ENCODE measurements at regions not wholly inside any gene's neighbourhood (a gene's known extent, or its start where the extent isn't known, plus 50 kb on each side); places are given as distances from the start of the nearest gene placed in this dataset.
A peak's percentile ranks its signal among the peaks of the same experiment; 100 is the strongest.
"Not testable (repeated sequence)": the region's sequence is repeated elsewhere in the genome, so short reads cannot be mapped to it uniquely, and the experiment has no call there.

DNA sequence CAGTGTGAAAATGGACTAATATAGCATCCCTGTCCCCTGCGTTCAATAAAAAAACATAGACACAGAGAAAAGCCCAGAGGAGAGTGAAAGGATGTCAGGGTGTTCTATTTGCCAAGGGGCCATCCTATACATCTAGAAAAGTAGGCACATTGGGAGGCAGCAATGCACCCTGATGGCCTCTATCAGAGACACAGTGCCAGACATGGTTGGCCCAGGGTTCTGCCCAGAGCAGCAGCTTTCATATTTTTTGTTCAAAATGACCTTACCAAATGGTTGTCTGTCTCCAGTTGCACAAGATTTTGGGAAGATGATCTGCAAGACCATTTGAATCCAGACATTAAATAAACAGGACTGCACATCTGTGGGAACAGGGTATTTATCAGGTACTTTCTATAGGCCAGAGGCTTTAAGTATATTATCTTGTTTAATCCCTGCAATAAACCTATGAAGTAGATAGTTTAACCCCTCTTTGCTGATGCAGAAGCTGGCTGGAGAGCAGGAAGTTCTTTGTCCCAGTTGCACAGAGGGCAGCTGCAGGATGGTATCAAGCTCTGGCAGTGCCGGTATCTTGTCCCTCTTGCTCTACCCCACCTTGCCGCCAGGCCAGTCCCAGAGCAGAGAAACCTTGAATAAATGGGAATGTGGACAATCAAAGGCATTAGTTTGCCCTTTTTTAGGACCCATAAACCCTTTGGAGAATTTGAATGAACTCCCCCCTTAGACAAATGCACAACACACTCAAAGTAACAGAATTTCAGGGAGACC is 171.8 kb upstream of the PWP1 start:
- TF ChIP-seq, protein P1, sequence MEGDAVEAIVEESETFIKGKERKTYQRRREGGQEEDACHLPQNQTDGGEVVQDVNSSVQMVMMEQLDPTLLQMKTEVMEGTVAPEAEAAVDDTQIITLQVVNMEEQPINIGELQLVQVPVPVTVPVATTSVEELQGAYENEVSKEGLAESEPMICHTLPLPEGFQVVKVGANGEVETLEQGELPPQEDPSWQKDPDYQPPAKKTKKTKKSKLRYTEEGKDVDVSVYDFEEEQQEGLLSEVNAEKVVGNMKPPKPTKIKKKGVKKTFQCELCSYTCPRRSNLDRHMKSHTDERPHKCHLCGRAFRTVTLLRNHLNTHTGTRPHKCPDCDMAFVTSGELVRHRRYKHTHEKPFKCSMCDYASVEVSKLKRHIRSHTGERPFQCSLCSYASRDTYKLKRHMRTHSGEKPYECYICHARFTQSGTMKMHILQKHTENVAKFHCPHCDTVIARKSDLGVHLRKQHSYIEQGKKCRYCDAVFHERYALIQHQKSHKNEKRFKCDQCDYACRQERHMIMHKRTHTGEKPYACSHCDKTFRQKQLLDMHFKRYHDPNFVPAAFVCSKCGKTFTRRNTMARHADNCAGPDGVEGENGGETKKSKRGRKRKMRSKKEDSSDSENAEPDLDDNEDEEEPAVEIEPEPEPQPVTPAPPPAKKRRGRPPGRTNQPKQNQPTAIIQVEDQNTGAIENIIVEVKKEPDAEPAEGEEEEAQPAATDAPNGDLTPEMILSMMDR (IDR thresholded peaks at IDR 0.05) = no peak
- intact Hi-C loops (cut with DNase I) = no loop called here
- peaks cover 0 to 8% of the 10 kb centered on the region in 2 donors for H3K27me3 ChIP-seq
- ATAC-seq (no peak), DNase-seq (no peak)
- no peak overlapping the region for H3K27ac ChIP-seq
- H3K4me3 ChIP-seq = no peak overlapping the region
- H3K36me3 ChIP-seq = no peaks in the 10 kb centered on the region
- peaks cover 0 to 11% of the 10 kb centered on the region in 2 donors for H3K4me1 ChIP-seq
- no peaks in the 10 kb centered on the region for H3K9me3 ChIP-seq

DNA sequence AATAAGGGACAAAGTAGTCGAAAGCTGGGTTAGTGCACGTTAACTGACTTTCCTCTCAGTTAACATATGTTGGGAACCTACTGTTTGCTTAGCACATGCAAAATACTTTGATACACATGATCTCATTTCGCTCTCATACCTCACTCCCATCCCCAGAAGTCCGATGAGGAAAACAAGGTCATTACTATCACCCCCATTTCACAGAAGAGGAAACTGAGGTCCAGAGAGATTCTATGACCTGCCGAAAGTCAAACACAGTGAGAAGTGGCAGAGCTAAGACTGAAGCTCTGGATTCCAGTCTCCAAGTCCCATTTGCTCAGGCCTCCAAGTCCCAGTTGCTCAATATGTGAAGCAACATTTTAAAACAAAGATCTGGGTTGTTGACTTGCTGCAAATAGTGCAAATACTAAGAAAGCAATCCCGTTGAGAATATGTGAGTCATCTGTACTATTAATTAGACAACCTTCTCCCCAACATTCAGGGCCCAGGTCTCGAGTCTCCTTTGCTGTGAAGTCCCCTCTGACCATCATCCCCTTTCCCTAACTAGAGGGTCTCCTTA is 170.6 kb upstream of the PWP1 start:
- Histone ChIP-seq H3K4me1 (peaks cover 0 to 11% of the 10 kb centered on the region in 2 donors), H3K27me3 (peaks cover 0 to 2% of the 10 kb centered on the region in 2 donors), H3K36me3 (no peaks in the 10 kb centered on the region), H3K4me3 (no peak overlapping the region), H3K9me3 (no peaks in the 10 kb centered on the region), H3K27ac (peak overlapping the region; percentile 14 to 48)
- intact Hi-C loops (cut with DNase I) = no loop called here
- ATAC-seq (peak; percentile 62), DNase-seq (no peak)
- TF ChIP-seq, protein P1 (IDR thresholded peaks at IDR 0.05) = no peak

DNA sequence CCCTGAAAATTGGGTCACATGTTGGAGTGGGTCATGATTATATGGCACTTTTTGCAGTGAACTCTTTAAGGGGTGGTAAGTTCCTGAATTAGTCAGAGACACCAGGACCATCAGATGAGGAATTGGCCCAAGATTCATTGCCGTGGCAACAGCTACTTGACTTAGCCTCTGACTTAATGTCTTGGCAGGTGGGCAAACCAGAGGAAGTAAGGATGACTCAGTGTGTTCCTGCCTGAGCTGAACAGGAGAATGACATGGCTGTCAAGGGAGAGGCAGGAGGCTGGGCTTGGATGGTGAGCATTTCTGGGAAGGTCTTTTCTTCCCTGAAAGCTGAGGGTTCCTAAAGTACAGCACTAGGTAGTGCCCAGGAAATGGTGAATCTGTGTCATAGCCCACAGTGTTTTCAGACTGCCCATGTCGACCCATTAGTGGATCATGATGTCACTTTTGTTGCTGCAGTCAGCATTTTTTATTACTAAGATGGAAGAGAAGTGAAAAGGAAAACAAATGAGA is 170.1 kb upstream of the PWP1 start:
- Histone ChIP-seq H3K27me3 (no peaks in the 10 kb centered on the region), H3K27ac (peak overlapping the region; percentile 18 to 48), H3K4me1 (peaks cover 0 to 11% of the 10 kb centered on the region in 2 donors), H3K9me3 (no peaks in the 10 kb centered on the region), H3K4me3 (no peak overlapping the region), H3K36me3 (no peaks in the 10 kb centered on the region)
- intact Hi-C loops (cut with DNase I) = no loop called here
- TF ChIP-seq, protein P1 (IDR thresholded peaks at IDR 0.05) = no peak
- ATAC-seq = peak; percentile 84
- peak in 1 of 4 donors; percentile 63 for DNase-seq

DNA sequence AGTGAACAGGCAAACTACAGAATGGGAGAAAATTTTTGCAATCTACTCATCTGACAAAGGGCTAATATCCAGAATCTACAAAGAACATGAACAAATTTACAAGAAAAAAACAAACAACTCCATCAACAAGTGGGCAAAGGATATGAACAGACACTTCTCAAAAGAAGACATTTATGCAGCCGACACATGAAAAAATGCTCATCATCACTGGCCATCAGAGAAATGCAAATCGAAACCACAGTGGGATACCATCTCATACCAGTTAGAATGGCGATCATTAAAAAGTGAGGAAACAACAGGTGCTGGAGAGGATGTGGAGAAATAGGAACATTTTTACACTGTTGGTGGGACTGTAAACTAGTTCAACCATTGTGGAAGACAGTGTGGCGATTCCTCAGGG is 167.8 kb upstream of the PWP1 start:
- intact Hi-C loops (cut with DNase I); ATAC-seq: not testable (repeated sequence)

DNA sequence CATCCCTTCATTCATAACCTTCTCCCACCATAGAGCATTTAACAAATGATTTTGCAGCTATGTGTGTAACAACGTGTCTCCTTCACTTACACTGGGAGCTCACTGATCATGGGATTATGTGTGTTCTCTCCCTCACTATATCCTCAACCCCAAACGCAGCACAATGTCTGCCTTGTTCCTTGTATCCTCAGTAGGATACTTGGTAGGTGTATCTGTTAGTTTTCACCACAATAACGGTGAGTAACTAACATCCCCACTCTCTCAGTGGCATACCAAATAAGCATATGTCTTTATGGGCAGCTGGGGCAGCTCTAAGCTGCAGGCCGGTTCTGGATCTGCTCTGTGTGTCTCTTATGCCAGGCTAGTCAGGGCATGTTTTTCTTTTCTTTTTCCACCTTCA is 166.7 kb upstream of the PWP1 start:
- TF ChIP-seq, protein P1 (IDR thresholded peaks at IDR 0.05) = no peak
- Histone ChIP-seq H3K36me3 (no peaks in the 10 kb centered on the region), H3K27me3 (no peaks in the 10 kb centered on the region), H3K4me1 (peaks cover 0 to 11% of the 10 kb centered on the region in 2 donors), H3K27ac (no peak overlapping the region), H3K4me3 (no peak overlapping the region), H3K9me3 (peaks cover 0 to 5% of the 10 kb centered on the region in 2 donors)
- DNase-seq (no peak), ATAC-seq (no peak)
- intact Hi-C loops (cut with DNase I) = no loop called here

More for the DNA sequence above, 167.8 kb upstream of the PWP1 start:
- not testable (repeated sequence) for H3K4me3 ChIP-seq, H3K27me3 ChIP-seq, H3K27ac ChIP-seq, H3K9me3 ChIP-seq, DNase-seq, H3K36me3 ChIP-seq
- peaks cover 0 to 11% of the 10 kb centered on the region in 2 donors for H3K4me1 ChIP-seq

All from left lung (tissue), 4 donors.